ENCODE measurements at regions not wholly inside any gene's neighbourhood (a gene's known extent, or its start where the extent isn't known, plus 50 kb on each side); places are given as distances from the start of the nearest gene placed in this dataset.

- TF ChIP-seq CTCF (IDR thresholded peaks at IDR 0.05; ENCODE audit: control extremely low read depth in 1 of 3, insufficient read depth in 1 of 3, low read depth in 1 of 3, low read length in 3 of 3) (no peak), POLR2A (IDR thresholded peaks at IDR 0.05; ENCODE audit: control extremely low read depth in 1 of 2, low read depth in 2 of 2, low read length in 2 of 2) (no peak), CBX8 (IDR thresholded peaks at IDR 0.05; ENCODE audit: borderline replicate concordance, low read depth, low read length) (no peak), ATF3 (IDR thresholded peaks at IDR 0.05; ENCODE audit: insufficient read depth, low read depth, low read length) (no peak)
Observed at GRCh38 chr22:27345691-27346090, 455.9 kb downstream of the MN1 start.

Data from H1 (cell line).